ENCODE measurements at regions not wholly inside any gene's neighbourhood (a gene's known extent, or its start where the extent isn't known, plus 50 kb on each side); places are given as distances from the start of the nearest gene placed in this dataset.

DNA sequence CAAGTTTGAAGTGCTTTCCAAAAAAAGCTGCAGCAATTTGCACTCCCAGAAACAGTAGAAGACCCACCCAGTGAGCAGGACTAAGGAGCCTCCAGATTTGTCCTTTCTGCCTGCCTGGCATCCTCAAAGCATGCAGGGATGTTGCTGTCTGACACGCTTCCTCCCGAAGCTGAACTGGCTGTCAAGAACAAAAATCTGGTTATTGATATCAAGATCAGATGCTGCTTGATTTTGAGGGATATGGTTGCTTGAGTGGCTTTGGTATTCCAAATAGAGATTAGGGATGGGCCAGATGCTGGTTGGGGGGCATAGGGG is 143.3 kb downstream of the MRPS6 start:
- intact Hi-C loops (cut with DNase I) = no loop called here
- Histone ChIP-seq H3K4me1 (peaks cover 0 to 6% (median 0%) of the 10 kb centered on the region in 4 donors), H3K27me3 (no peaks in the 10 kb centered on the region), H3K9me3 (no peaks in the 10 kb centered on the region), H3K27ac (no peak overlapping the region), H3K36me3 (no peaks in the 10 kb centered on the region), H3K4me3 (no peak overlapping the region)
- ATAC-seq (no peak), DNase-seq (no peak)
- no peak for TF ChIP-seq POLR2A (IDR thresholded peaks at IDR 0.05)
- TF ChIP-seq, protein P1, sequence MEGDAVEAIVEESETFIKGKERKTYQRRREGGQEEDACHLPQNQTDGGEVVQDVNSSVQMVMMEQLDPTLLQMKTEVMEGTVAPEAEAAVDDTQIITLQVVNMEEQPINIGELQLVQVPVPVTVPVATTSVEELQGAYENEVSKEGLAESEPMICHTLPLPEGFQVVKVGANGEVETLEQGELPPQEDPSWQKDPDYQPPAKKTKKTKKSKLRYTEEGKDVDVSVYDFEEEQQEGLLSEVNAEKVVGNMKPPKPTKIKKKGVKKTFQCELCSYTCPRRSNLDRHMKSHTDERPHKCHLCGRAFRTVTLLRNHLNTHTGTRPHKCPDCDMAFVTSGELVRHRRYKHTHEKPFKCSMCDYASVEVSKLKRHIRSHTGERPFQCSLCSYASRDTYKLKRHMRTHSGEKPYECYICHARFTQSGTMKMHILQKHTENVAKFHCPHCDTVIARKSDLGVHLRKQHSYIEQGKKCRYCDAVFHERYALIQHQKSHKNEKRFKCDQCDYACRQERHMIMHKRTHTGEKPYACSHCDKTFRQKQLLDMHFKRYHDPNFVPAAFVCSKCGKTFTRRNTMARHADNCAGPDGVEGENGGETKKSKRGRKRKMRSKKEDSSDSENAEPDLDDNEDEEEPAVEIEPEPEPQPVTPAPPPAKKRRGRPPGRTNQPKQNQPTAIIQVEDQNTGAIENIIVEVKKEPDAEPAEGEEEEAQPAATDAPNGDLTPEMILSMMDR (IDR thresholded peaks at IDR 0.05) = no peak
- WGBS (ENCODE audit: insufficient coverage, low coverage, low lambda C conversion rate, missing lambda C conversion rate) = 17% methylated on average over 2 of the region's 2 CpGs

GRCh38 chr21:34217263-34217662 is 143.9 kb downstream of the MRPS6 start:
- intact Hi-C loops (cut with DNase I) = no loop called here
- DNase-seq (no peak), ATAC-seq (no peak)
- H3K9me3 ChIP-seq = no peaks in the 10 kb centered on the region
- TF ChIP-seq, protein P1 (IDR thresholded peaks at IDR 0.05) = no peak
- no peak for TF ChIP-seq POLR2A (IDR thresholded peaks at IDR 0.05)
- no peaks in the 10 kb centered on the region for H3K36me3 ChIP-seq
- peaks cover 0 to 6% (median 0%) of the 10 kb centered on the region in 4 donors for H3K4me1 ChIP-seq
- H3K27ac ChIP-seq = no peak overlapping the region
- no peak overlapping the region for H3K4me3 ChIP-seq
- H3K27me3 ChIP-seq = no peaks in the 10 kb centered on the region
- WGBS (ENCODE audit: insufficient coverage, low coverage, low lambda C conversion rate, missing lambda C conversion rate) = 85% methylated on average over 2 of the region's 3 CpGs

DNA sequence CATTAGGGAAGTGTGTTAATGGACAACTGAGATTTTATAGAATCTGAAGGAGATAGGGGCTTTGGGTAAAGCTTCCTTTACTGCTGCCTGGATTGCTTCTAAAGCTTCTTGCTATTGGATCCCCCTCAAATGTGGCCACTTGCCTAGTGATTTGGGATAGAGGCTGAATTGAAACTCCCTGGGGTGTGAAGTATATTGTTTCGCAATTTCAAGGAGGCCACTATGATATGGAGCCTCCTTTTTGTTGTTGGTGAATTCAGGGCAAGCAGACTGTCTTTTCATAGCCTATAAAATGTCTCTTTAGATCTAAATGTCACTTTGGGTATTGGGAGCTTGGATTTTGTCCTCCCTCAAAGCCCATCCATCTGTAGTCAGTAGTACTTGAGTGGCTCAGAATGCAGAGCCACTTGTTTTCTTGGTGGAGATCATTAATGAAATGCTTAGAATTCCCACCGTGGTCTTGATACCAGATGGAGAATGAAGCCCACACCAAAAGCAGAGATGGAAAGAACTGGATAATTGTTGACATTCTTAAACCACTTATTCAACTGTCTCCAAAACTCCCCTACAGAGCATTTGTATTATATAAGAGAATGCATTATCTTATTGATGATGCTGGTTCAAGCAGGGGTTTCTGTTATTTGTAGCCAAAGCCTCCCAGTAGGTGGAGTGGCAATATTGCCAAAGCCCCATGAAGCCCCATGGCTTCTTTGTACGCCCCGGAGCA is 144.3 kb upstream of the KCNE2 start:
- H3K36me3 ChIP-seq = no peaks in the 10 kb centered on the region
- no peaks in the 10 kb centered on the region for H3K9me3 ChIP-seq
- H3K4me3 ChIP-seq = no peak overlapping the region
- no peaks in the 10 kb centered on the region for H3K27me3 ChIP-seq
- intact Hi-C loops (cut with DNase I) = no loop called here
- peaks cover 0 to 6% (median 0%) of the 10 kb centered on the region in 4 donors for H3K4me1 ChIP-seq
- no peak overlapping the region for H3K27ac ChIP-seq
- WGBS (ENCODE audit: insufficient coverage, low coverage, low lambda C conversion rate, missing lambda C conversion rate) = 94% methylated on average over 2 of the region's 4 CpGs
- ATAC-seq = no peak
- TF ChIP-seq POLR2A (IDR thresholded peaks at IDR 0.05) = no peak
- TF ChIP-seq, protein P1 (IDR thresholded peaks at IDR 0.05) = no peak
- DNase-seq = no peak

GRCh38 chr21:34220556-34221195 is 143.1 kb upstream of the KCNE2 start:
- DNase-seq (no peak), ATAC-seq (no peak)
- Histone ChIP-seq H3K36me3 (no peaks in the 10 kb centered on the region), H3K4me3 (no peak overlapping the region), H3K27ac (no peak overlapping the region), H3K9me3 (no peaks in the 10 kb centered on the region), H3K4me1 (peaks cover 0 to 6% (median 0%) of the 10 kb centered on the region in 4 donors), H3K27me3 (no peaks in the 10 kb centered on the region)
- intact Hi-C loops (cut with DNase I) = no loop called here
- 88% methylated on average over 1 of the region's 1 CpG for WGBS (ENCODE audit: insufficient coverage, low coverage, low lambda C conversion rate, missing lambda C conversion rate)
- TF ChIP-seq, protein P1 (IDR thresholded peaks at IDR 0.05) = no peak
- no peak for TF ChIP-seq POLR2A (IDR thresholded peaks at IDR 0.05)
